ENCODE measurements at regions not wholly inside any gene's neighbourhood (a gene's known extent, or its start where the extent isn't known, plus 50 kb on each side); places are given as distances from the start of the nearest gene placed in this dataset.

DNA sequence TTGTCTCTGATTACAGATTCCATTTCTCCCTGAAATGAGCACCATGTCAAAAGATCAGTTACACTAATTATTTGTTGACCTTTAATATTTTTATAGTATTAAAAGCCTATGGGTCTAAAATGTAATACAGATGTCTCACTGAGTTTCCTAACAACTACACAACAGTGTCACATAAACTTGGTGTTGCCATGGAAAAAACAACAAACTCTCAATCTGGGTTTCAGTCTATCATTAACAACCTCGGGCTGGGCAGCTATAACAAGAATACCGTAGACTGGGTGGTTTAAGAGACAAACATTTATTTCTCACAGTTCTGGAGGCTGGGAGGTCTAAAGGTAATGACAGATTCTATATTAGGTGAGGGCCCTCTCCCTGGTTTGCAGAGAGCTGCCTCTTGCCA lies 407.1 kb downstream of the HNRNPD start:
- TF ChIP-seq, protein P1, sequence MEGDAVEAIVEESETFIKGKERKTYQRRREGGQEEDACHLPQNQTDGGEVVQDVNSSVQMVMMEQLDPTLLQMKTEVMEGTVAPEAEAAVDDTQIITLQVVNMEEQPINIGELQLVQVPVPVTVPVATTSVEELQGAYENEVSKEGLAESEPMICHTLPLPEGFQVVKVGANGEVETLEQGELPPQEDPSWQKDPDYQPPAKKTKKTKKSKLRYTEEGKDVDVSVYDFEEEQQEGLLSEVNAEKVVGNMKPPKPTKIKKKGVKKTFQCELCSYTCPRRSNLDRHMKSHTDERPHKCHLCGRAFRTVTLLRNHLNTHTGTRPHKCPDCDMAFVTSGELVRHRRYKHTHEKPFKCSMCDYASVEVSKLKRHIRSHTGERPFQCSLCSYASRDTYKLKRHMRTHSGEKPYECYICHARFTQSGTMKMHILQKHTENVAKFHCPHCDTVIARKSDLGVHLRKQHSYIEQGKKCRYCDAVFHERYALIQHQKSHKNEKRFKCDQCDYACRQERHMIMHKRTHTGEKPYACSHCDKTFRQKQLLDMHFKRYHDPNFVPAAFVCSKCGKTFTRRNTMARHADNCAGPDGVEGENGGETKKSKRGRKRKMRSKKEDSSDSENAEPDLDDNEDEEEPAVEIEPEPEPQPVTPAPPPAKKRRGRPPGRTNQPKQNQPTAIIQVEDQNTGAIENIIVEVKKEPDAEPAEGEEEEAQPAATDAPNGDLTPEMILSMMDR (IDR thresholded peaks at IDR 0.05; ENCODE audit: low read length): no peak
- TF ChIP-seq EZH2 (IDR thresholded peaks at IDR 0.05; ENCODE audit: borderline replicate concordance, low read length): no peak

Measured in OCI-LY1 (cell line).